KMS-11 (cell line): ENCODE measurements at regions not wholly inside any gene's neighbourhood (a gene's known extent, or its start where the extent isn't known, plus 50 kb on each side); places are given as distances from the start of the nearest gene placed in this dataset.

Source experiments
- H2AFZ ChIP-seq: fragments of 200-600 bp; sonication (generic); 2 replicates; pipeline ENCODE4 v1.6.1; 2016; ENCODE audit warnings: antibody characterized with exemption, mixed run types, low read depth
- H3K27ac ChIP-seq: fragments of 200-600 bp; sonication (generic); 2 replicates; pipeline ENCODE4 v1.6.1; 2016; ENCODE audit warnings: mild to moderate bottlenecking, mixed run types
- H3K27me3 ChIP-seq: fragments of 200-600 bp; sonication (generic); 2 replicates; pipeline ENCODE4 v1.6.1; 2017; ENCODE audit warnings: mild to moderate bottlenecking, low read depth, mixed run types, moderate library complexity; ENCODE audit not compliant: insufficient read depth
- H3K36me3 ChIP-seq: fragments of 200-600 bp; sonication (generic); 2 replicates; pipeline ENCODE4 v1.6.1; 2017; ENCODE audit warnings: mild to moderate bottlenecking, mixed run types; ENCODE audit not compliant: insufficient read depth
- H3K4me1 ChIP-seq: fragments of 200-600 bp; sonication (generic); 2 replicates; pipeline ENCODE4 v1.6.1; 2016; ENCODE audit warnings: mild to moderate bottlenecking, low read depth, mixed run types; ENCODE audit not compliant: poor library complexity, severe bottlenecking
- H3K4me2 ChIP-seq: fragments of 200-600 bp; sonication (generic); 2 replicates; pipeline ENCODE4 v1.7.0; 2016; ENCODE audit warnings: mild to moderate bottlenecking, mixed run types
- H3K4me3 ChIP-seq: fragments of 200-600 bp; sonication (generic); IDR thresholded peaks from 2 replicates; pipeline ENCODE4 v1.6.1; 2017; ENCODE audit warnings: low read depth, low read length, mixed read lengths; ENCODE audit not compliant: insufficient read depth
- H3K79me2 ChIP-seq: fragments of 200-600 bp; sonication (generic); 2 replicates; pipeline ENCODE4 v1.6.1; 2016; ENCODE audit warnings: low read depth, mixed run types; ENCODE audit not compliant: insufficient read depth
- H3K9ac ChIP-seq: fragments of 200-600 bp; sonication (generic); 2 replicates; pipeline ENCODE4 v1.6.1; 2016; ENCODE audit warnings: mild to moderate bottlenecking, mixed run types
- H4K20me1 ChIP-seq: fragments of 200-600 bp; sonication (generic); 2 replicates; pipeline ENCODE4 v1.6.1; 2016; ENCODE audit warnings: mild to moderate bottlenecking, mixed run types; ENCODE audit not compliant: insufficient read depth
- TF ChIP-seq, protein P1 (sequence below): fragments of 200-600 bp; sonication (generic); conservative IDR thresholded peaks from 2 replicates; pipeline ENCODE4 v1.6.1; 2017; ENCODE audit warnings: low read depth, mild to moderate bottlenecking, antibody characterized with exemption, low read length, moderate library complexity, mixed read lengths

DNA sequence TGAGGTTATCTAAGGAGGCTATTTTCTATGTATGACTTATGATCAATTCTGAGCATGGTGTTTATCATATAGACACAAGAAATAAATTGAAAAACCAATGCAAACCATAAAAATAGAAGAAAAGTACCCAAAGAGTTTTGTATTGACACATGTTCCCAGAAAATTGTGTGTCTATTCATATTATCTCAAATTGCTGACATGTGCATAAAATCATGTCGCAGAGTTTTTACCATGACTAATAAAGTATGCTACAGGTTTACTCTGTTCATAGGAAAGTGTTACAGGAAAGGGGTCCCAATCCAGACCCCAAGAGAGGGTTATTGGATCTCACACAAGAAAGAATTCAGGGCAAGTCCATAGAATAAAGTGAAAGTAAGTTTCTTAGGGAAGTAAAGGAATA lies 290.7 kb upstream of the NRXN1 start:
- Histone ChIP-seq H3K27ac (no peak overlapping the region), H3K27me3 (no peaks in the 10 kb centered on the region), H3K4me2 (no peak overlapping the region), H3K4me1 (no peaks in the 10 kb centered on the region), H3K79me2 (no peaks in the 10 kb centered on the region), H3K36me3 (no peaks in the 10 kb centered on the region), H2AFZ (no peak overlapping the region), H4K20me1 (no peaks in the 10 kb centered on the region), H3K9ac (no peak overlapping the region), H3K4me3 (no peak overlapping the region)
- TF ChIP-seq, protein P1, sequence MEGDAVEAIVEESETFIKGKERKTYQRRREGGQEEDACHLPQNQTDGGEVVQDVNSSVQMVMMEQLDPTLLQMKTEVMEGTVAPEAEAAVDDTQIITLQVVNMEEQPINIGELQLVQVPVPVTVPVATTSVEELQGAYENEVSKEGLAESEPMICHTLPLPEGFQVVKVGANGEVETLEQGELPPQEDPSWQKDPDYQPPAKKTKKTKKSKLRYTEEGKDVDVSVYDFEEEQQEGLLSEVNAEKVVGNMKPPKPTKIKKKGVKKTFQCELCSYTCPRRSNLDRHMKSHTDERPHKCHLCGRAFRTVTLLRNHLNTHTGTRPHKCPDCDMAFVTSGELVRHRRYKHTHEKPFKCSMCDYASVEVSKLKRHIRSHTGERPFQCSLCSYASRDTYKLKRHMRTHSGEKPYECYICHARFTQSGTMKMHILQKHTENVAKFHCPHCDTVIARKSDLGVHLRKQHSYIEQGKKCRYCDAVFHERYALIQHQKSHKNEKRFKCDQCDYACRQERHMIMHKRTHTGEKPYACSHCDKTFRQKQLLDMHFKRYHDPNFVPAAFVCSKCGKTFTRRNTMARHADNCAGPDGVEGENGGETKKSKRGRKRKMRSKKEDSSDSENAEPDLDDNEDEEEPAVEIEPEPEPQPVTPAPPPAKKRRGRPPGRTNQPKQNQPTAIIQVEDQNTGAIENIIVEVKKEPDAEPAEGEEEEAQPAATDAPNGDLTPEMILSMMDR: no peak

DNA sequence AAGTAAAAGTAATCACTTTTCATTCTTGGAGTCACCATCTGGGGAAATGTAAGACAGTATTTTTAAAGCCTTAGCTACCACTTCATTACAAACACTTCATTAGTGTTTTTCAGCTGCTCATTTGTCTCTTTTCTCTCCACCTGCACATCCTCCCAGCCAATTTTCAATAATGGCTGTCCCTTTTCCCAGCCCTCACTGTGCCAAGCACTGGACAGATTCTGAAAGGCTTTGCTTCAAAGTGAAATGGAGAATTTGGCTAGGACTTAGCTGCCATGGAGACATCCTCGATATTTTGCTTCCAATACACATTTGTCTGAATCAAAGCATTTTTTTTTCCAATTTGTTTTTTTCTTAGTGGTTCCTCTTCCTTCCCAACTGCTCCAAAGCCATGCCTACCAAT lies 272.4 kb upstream of the NRXN1 start:
- no peak overlapping the region for H3K9ac ChIP-seq
- TF ChIP-seq, protein P1: no peak
- no peak overlapping the region for H2AFZ ChIP-seq
- H3K27me3 ChIP-seq: no peaks in the 10 kb centered on the region
- H4K20me1 ChIP-seq: no peaks in the 10 kb centered on the region
- no peaks in the 10 kb centered on the region for H3K4me1 ChIP-seq
- H3K79me2 ChIP-seq: no peaks in the 10 kb centered on the region
- H3K36me3 ChIP-seq: no peaks in the 10 kb centered on the region
- H3K4me2 ChIP-seq: no peak overlapping the region
- no peak overlapping the region for H3K4me3 ChIP-seq
- H3K27ac ChIP-seq: no peak overlapping the region

DNA sequence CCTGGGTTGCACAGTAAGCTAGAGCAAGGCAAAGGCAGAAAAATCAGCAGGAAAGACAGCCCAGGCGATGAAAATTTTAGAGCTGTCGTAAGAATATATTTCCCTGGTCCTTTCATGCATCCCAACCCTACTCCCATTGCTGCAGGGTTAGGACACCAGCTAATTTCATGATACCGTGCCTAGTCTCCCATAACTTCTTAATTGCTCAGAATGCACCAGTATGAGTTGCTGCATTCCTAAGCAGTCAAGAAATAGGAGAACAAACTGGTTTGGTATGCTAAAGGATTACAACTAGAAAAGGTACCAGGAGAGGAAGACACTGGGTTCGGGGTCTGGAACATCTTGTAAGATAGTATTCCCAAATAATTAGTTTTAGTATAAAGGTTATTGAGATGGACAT lies 269.4 kb upstream of the NRXN1 start:
- H3K9ac ChIP-seq: no peak overlapping the region
- H3K27ac ChIP-seq: no peak overlapping the region
- no peaks in the 10 kb centered on the region for H3K36me3 ChIP-seq
- no peaks in the 10 kb centered on the region for H3K79me2 ChIP-seq
- TF ChIP-seq, protein P1: no peak
- no peak overlapping the region for H3K4me3 ChIP-seq
- H3K4me2 ChIP-seq: no peak overlapping the region
- H3K4me1 ChIP-seq: no peaks in the 10 kb centered on the region
- no peak overlapping the region for H2AFZ ChIP-seq
- no peaks in the 10 kb centered on the region for H3K27me3 ChIP-seq
- H4K20me1 ChIP-seq: no peaks in the 10 kb centered on the region

DNA sequence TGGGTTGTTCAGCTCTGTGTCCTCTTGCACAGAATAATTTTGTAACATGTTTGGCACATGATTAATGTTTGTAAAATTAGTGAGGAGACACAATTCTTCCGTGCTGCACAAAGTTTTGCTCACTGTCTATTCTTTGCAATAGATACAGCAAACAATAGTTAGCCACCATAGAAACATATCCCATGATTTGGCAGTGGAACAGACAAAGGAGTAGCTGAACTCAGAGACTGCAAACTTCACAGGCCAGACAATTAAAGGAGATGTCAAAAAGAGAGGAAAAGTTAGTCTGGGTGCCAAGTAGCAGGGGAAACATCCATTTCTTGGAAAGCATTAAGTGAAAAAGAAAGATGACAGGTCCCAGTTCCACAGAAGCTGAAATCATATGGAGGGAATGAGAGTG lies 267.4 kb upstream of the NRXN1 start:
- H3K27ac ChIP-seq: no peak overlapping the region
- no peaks in the 10 kb centered on the region for H3K4me1 ChIP-seq
- no peaks in the 10 kb centered on the region for H3K36me3 ChIP-seq
- no peaks in the 10 kb centered on the region for H3K79me2 ChIP-seq
- TF ChIP-seq, protein P1: no peak
- H2AFZ ChIP-seq: no peak overlapping the region
- no peaks in the 10 kb centered on the region for H3K27me3 ChIP-seq
- H3K4me3 ChIP-seq: no peak overlapping the region
- no peaks in the 10 kb centered on the region for H4K20me1 ChIP-seq
- no peak overlapping the region for H3K9ac ChIP-seq
- H3K4me2 ChIP-seq: no peak overlapping the region

DNA sequence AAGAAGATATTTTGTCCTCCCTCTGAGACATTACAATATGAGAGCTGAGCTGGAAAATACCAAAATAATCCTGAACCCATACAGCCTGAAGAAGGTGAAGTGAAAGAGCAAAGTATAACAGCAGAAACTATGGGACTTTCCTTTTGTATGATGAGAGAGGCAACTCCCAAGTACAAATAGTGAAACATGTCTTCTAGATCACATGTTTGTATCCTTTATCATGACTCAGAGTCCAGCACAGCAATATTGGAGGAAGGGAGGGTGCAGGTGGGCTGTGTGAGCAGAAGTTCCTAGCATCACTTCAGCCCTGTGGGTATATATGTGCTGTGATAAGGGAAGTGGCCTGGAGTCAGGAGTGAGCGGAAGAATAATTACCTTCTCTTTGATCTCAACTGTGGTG lies 265.6 kb upstream of the NRXN1 start:
- H2AFZ ChIP-seq: no peak overlapping the region
- no peak overlapping the region for H3K4me3 ChIP-seq
- no peak overlapping the region for H3K4me2 ChIP-seq
- H4K20me1 ChIP-seq: no peaks in the 10 kb centered on the region
- TF ChIP-seq, protein P1: no peak
- no peak overlapping the region for H3K9ac ChIP-seq
- no peaks in the 10 kb centered on the region for H3K27me3 ChIP-seq
- H3K27ac ChIP-seq: no peak overlapping the region
- H3K4me1 ChIP-seq: no peaks in the 10 kb centered on the region
- no peaks in the 10 kb centered on the region for H3K79me2 ChIP-seq
- H3K36me3 ChIP-seq: no peaks in the 10 kb centered on the region
